Ovary (tissue), 7 donors: ENCODE measurements at regions not wholly inside any gene's neighbourhood (a gene's known extent, or its start where the extent isn't known, plus 50 kb on each side); places are given as distances from the start of the nearest gene placed in this dataset.

Experiments used
- DNase-seq, 5 donors: peaks; one replicate each; pipeline ENCODE4 v3.0.0-alpha.2; 2019 to 2020
- H3K27ac ChIP-seq, 2 donors: fragments of 200-600 bp; one replicate each; pipeline versions ENCODE4 v1.5.1 to v1.8.0; 2019 to 2022
- H3K27me3 ChIP-seq: fragments of 200-600 bp; one replicate; pipeline ENCODE4 v1.8.0; 2022
- H3K36me3 ChIP-seq: fragments of 200-600 bp; sonication (generic); one replicate; pipeline ENCODE4 v1.5.1; 2019
- H3K4me1 ChIP-seq: one replicate; pipeline ENCODE4 v1.8.1; 2013; ENCODE audit warnings: mild to moderate bottlenecking, moderate library complexity; ENCODE audit not compliant: insufficient read depth
- H3K4me3 ChIP-seq: fragments of 200-600 bp; sonication (generic); one replicate; pipeline ENCODE4 v1.5.1; 2017
- H3K9me3 ChIP-seq, 2 donors: fragments of 200-600 bp in 1 of 2; sonication (generic) in 1 of 2; one replicate each; pipeline versions ENCODE4 v1.5.1 to v1.8.1; 2013 to 2019; ENCODE audit warnings: mild to moderate bottlenecking in 1 of 2, moderate library complexity in 1 of 2
- CTCF ChIP-seq, 3 donors: fragments of 450-650 bp in 2 of 3; fragments of 200-600 bp in 1 of 3; IDR thresholded peaks; one replicate each; pipeline versions ENCODE4 v1.5.1 to v1.8.0; 2016 to 2022; ENCODE audit warnings: antibody characterized with exemption in 3 of 3, mild to moderate bottlenecking in 1 of 3
- EP300 ChIP-seq: sonication (generic); formaldehyde crosslinking; IDR thresholded peaks from one replicate; pipeline ENCODE4 v1.6.1; 2017; ENCODE audit warnings: antibody characterized with exemption
- POLR2A ChIP-seq: fragments of 450-650 bp; IDR thresholded peaks from one replicate; pipeline ENCODE4 v1.6.1; 2017; ENCODE audit warnings: antibody characterized with exemption, mild to moderate bottlenecking, moderate library complexity
- WGBS, 3 donors: extraction: QIAGEN DNeasy Blood & Tissue Kit in 1 of 3; methylation state at CpG; one replicate each; pipeline versions ENCODE4 v1.1.5 to v1.1.7; 2013 to 2017; 5-methylcytosine and 5-hydroxymethylcytosine counted together
- intact Hi-C, 4 donors: fragments of 100-400 bp; cut with DNase I; formaldehyde crosslinking; loops; one replicate each; pipeline versions ENCODE4 v1.11.0 to v1.15.1; 2022 to 2023
- donor health status: DM: no; HTN: no; CAD: no; lungs with moderate emphysema.
- donor health status: DM: no; HTN: no; CAD: no.
- donor health status: Bipolar disorder and iron deficiency.
- donor health status: DM: no; HTN: no; CAD: no.
- donor health status: DM: yes; HTN: yes; CAD: no.

DNA sequence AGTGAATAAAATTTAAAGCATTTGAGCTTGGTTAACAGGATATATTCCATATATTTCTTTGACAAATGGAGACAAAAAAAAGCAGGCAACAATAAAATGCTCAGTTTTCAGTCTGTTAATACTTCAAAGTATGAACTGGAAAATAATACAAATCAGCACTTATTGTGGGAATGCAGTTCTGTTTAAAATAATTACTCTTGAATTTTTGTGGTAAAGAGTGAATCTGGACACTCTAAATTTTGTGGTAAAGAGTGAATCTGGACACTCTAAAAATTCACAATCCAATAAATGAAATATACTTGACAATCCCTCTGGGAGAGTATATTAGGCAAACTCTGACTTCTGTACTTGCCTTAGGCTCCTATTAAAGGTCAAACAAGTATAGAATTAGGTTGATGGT lies 141.9 kb upstream of the RASA1 start:
- no peaks in the 10 kb centered on the region for H3K36me3 ChIP-seq
- intact Hi-C loops, result no loop called here
- DNase-seq, result no peak
- H3K9me3 ChIP-seq, result no peaks in the 10 kb centered on the region
- H3K27me3 ChIP-seq, result no peaks in the 10 kb centered on the region
- no peak overlapping the region for H3K27ac ChIP-seq
- H3K4me1 ChIP-seq, result no peaks in the 10 kb centered on the region
- TF ChIP-seq POLR2A (no peak), EP300 (no peak), CTCF (IDR thresholded peaks at IDR 0.05) (no peak)
- H3K4me3 ChIP-seq, result no peak overlapping the region

- Histone ChIP-seq H3K36me3 (no peaks in the 10 kb centered on the region), H3K4me1 (no peaks in the 10 kb centered on the region), H3K27me3 (no peaks in the 10 kb centered on the region), H3K27ac (no peak overlapping the region), H3K4me3 (no peak overlapping the region), H3K9me3 (no peaks in the 10 kb centered on the region)
- DNase-seq, result no peak
- WGBS, 3 donors, result 53 to 78% (median 76%) methylated on average over 3 of the region's 3 CpGs
- TF ChIP-seq CTCF (IDR thresholded peaks at IDR 0.05) (no peak), EP300 (no peak), POLR2A (no peak)
- intact Hi-C loops, result no loop called here
Measured at GRCh38 chr5:87126869-87127268, 140.8 kb upstream of the RASA1 start.

DNA sequence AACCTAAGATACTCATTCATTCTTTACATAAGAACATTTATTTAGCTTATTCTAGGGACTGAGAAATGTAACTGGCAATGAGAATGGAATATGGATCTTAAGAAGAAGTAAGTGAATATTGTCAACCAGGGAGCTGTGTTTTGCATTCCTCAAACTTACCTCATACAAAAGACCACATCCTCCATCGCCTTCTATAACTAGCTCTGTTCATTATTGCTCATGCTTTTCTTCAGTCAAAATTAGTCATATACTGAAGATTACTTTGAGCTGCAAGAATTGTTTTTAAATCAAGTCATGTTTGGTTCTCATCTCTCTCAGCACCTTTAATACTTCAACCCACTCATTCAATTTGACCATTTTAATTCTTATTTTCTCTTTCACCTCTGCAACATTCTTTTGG lies 140.3 kb upstream of the RASA1 start:
- no peaks in the 10 kb centered on the region for H3K36me3 ChIP-seq
- no peaks in the 10 kb centered on the region for H3K4me1 ChIP-seq
- TF ChIP-seq CTCF (IDR thresholded peaks at IDR 0.05), result no peak
- no peak for TF ChIP-seq POLR2A
- TF ChIP-seq EP300, result no peak
- no peak overlapping the region for H3K4me3 ChIP-seq
- no peaks in the 10 kb centered on the region for H3K9me3 ChIP-seq
- intact Hi-C loops, result no loop called here
- H3K27me3 ChIP-seq, result no peaks in the 10 kb centered on the region
- 88 to 95% (median 91%) methylated on average over 1 of the region's 1 CpG for WGBS, 3 donors
- DNase-seq, result no peak
- H3K27ac ChIP-seq, result no peak overlapping the region

DNA sequence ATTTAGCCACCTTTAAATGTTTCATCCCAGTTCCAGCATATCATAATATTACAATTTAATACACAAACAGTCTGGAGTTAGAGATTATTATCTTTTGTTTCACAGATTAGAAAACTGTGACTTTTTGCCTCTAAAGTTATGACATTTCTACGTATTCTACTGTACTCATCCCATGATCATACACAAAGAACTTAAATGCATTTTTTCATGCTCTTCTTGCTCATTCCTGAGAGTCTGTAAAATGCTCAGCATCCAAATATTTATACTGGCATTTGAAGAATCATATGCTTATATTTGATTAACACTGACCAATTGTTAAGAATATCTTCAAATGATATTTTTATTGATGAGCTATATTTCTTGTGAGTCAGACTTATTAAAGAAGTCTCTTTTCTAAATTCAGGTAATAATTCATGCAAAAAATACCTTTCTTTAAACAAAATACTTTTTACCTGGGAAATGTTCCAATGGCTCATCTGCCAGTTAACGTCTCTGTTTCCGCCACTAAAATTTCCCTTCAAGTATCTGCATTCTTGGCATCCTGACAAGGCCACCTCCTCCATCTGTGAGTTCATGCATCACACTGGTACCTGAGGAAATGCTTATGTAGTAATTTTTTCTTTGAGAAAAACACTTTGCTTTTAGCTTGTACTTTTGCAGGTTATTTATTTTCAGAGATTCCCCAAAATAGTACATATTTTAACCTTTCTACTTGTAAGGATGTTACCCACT lies 139.6 kb upstream of the RASA1 start:
- TF ChIP-seq POLR2A, result no peak
- no peak for TF ChIP-seq EP300
- TF ChIP-seq CTCF (IDR thresholded peaks at IDR 0.05), result no peak
- Histone ChIP-seq H3K27me3 (no peaks in the 10 kb centered on the region), H3K9me3 (no peaks in the 10 kb centered on the region), H3K4me1 (no peaks in the 10 kb centered on the region), H3K4me3 (no peak overlapping the region), H3K27ac (no peak overlapping the region), H3K36me3 (no peaks in the 10 kb centered on the region)
- intact Hi-C loops, result no loop called here
- DNase-seq, result no peak
- 44 to 52% (median 45%) methylated on average over 3 of the region's 3 CpGs for WGBS, 3 donors
